ENCODE measurements at regions not wholly inside any gene's neighbourhood (a gene's known extent, or its start where the extent isn't known, plus 50 kb on each side); places are given as distances from the start of the nearest gene placed in this dataset.
"Not testable (repeated sequence)": the region's sequence is repeated elsewhere in the genome, so short reads cannot be mapped to it uniquely, and the experiment has no call there.

DNA sequence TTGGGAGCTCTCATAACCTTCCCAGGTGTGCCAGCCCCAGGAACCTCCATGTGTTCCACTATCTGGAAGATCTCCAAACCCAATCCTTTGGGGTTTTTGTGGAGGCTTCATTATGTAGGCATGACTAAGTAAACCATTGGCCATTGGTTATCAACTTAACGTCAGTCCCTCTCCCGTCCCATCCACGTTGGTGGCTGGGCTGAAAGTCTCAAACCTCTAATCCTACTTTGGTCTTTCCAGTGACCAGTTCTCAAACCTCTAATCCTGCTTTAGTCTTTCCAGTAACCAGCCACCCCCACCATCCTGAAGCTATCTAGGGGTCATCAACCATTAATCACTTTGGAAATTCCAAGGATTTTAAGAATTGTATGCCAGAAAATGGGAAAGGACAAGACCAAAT, 704.7 kb upstream of the TMEFF2 start:
- TF ChIP-seq, protein P1, sequence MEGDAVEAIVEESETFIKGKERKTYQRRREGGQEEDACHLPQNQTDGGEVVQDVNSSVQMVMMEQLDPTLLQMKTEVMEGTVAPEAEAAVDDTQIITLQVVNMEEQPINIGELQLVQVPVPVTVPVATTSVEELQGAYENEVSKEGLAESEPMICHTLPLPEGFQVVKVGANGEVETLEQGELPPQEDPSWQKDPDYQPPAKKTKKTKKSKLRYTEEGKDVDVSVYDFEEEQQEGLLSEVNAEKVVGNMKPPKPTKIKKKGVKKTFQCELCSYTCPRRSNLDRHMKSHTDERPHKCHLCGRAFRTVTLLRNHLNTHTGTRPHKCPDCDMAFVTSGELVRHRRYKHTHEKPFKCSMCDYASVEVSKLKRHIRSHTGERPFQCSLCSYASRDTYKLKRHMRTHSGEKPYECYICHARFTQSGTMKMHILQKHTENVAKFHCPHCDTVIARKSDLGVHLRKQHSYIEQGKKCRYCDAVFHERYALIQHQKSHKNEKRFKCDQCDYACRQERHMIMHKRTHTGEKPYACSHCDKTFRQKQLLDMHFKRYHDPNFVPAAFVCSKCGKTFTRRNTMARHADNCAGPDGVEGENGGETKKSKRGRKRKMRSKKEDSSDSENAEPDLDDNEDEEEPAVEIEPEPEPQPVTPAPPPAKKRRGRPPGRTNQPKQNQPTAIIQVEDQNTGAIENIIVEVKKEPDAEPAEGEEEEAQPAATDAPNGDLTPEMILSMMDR (conservative IDR thresholded peaks at IDR 0.05; ENCODE audit: low read depth, low read length): no peak

DNA sequence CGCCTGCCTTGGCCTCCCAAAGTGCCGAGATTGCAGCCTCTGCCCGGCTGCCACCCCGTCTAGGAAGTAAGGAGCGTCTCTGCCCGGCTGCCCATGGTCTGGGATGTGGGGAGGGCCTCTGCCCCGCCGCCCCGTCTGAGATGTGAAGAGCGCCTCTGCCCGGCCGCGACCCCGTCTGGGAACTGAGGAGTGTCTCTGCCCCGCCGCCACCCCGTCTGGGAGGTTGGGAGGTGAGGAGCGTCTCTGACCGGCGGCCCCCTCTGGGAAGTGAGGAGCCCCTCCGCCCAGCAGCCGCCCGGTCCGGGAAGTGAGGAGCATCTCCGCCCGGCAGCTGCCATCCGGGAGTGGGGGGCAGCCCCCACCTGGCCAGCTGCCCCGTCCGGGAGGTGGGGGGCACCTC, 699.2 kb upstream of the TMEFF2 start:
- DNase-seq (ENCODE audit: low read depth); H3K4me3 ChIP-seq (ENCODE audit: low read depth, low read length): not testable (repeated sequence)

More for the DNA sequence above, 704.7 kb upstream of the TMEFF2 start:
- H3K4me3 ChIP-seq (ENCODE audit: low read depth, low read length): no peak overlapping the region
- DNase-seq (ENCODE audit: low read depth): no peak

DNA sequence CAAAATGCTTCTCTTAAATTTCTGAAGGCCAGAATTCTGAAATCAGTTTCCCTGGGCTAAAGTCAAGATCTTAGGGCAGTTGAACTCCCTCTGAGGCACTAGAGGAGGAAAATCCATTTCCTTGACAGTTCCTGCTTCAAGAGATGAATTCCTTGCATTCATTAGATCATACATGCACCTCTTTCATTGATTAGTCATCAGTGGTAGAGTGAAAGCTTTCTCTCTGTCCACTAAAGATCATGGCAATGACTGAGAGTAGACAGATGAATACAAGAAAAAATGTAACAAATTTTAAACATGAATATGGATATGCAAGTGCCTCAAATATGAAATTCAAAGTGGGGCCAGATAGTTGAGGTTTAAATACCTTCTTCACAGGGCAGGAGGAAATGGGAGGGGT, 693.4 kb upstream of the TMEFF2 start:
- TF ChIP-seq, protein P1 (conservative IDR thresholded peaks at IDR 0.05; ENCODE audit: low read depth, low read length): no peak
- no peak overlapping the region for H3K4me3 ChIP-seq (ENCODE audit: low read depth, low read length)
- DNase-seq (ENCODE audit: low read depth): no peak

DNA sequence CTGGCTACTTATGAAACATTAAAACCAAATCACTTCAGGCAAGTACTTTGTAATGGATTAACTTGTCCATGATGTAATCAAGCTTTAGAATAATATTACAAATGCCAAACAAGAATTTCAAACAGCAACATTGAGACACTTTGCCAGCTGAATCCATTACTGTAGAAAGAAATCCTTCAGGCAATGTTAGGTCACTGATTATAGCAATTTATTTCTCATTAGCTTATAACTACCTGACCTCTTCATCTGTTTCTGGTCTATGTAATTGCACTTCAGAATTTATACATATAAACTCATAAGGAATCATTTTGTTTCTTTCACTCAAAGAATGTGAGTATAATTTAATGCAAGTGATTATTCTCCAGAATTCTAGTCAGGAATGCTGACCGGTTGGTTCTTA, 692.6 kb upstream of the TMEFF2 start:
- TF ChIP-seq, protein P1 (conservative IDR thresholded peaks at IDR 0.05; ENCODE audit: low read depth, low read length): no peak
- no peak overlapping the region for H3K4me3 ChIP-seq (ENCODE audit: low read depth, low read length)
- peak; percentile 15 for DNase-seq (ENCODE audit: low read depth)

DNA sequence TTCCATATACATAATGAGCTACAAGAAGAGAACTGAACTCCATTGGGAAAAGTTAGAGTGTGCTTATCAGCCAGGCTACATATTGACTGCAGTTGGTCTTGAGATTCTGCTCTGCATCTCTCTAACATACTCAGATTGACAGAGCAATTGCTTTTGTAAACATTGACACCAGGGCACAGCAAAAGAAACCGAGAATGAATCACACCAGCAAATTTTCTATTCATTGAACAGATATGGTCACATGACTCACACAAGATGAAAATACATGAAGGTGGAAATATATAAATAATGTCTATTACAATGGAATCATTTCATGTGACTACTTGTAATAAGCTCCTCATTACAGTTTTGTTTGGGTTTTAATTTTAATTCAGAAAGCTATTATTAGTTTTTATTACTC, 691.9 kb upstream of the TMEFF2 start:
- TF ChIP-seq, protein P1 (conservative IDR thresholded peaks at IDR 0.05; ENCODE audit: low read depth, low read length): no peak
- no peak overlapping the region for H3K4me3 ChIP-seq (ENCODE audit: low read depth, low read length)
- no peak for DNase-seq (ENCODE audit: low read depth)

DNA sequence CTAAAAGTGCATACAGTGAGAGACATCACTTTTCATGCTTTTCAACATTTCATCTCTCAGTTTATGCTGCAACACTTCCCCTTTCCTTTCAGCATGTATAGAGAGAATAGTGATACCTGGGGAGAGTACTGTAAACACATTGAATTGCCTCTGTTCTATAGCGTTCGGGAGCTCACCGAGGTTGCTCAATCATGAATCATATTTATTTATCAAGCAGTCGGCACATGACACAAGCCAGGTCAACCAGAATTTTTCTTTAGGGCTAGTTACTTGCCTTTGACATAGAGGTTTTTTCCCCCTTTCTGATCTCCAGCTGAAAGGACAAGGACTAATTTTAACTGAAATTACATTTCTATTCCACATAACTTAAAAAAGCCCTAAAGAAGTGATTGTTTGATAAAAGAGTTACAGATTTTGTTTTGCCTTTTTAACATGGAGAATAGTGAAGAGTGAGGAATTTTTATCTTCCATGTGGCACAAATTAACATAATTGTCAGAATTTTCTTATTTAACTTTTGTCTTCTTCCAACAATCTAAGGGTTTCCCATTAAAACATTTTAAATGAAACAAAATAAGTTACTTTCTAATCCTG, 690.9 kb upstream of the TMEFF2 start:
- TF ChIP-seq, protein P1 (conservative IDR thresholded peaks at IDR 0.05; ENCODE audit: low read depth, low read length): no peak
- DNase-seq (ENCODE audit: low read depth): no peak
- H3K4me3 ChIP-seq (ENCODE audit: low read depth, low read length): no peak overlapping the region

DNA sequence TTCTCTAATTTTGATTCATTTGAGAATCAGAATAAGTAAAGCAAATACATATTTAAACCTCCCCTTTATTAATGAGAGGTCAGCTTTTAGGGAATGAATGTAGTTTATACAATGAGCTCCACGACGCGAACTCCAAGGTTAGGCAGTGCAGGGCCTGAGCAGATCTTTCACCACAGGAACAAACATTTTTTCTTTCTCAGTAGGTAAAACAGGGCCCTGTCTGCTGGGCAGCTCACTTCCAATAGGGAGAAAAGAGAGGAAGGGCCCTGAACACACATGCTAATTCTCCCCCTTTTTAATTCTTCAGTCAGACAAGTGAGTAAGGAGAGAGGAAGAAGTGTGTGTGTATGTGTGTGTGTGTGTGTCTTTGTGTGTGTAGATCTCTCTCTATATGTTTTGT, 682.4 kb upstream of the TMEFF2 start:
- TF ChIP-seq, protein P1 (conservative IDR thresholded peaks at IDR 0.05; ENCODE audit: low read depth, low read length): no peak
- H3K4me3 ChIP-seq (ENCODE audit: low read depth, low read length): no peak overlapping the region
- no peak for DNase-seq (ENCODE audit: low read depth)
